ENCODE measurements at regions not wholly inside any gene's neighbourhood (a gene's known extent, or its start where the extent isn't known, plus 50 kb on each side); places are given as distances from the start of the nearest gene placed in this dataset.

DNA sequence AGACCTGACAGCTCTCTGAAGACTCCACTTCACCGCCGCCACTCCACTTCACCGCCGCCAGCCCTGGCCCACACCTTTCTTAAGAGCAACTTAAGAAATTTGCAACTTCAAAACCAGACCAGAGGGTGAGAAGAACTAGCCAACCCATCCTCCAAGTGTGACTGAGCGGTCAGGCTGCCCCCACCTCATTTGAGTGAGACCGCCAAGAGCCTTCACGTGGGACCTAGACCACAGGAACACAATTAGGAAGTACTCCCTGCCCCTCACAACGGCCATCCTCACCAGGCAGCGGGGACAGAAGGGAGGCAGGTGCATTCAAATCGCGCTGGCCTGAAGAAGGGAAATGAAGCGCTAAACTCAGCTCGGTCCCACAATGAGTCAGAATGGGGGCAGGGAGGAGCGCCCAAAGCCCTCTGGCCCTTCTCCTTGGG, 156.8 kb upstream of the BCL6 start:
- ATAC-seq, result no peak

DNA sequence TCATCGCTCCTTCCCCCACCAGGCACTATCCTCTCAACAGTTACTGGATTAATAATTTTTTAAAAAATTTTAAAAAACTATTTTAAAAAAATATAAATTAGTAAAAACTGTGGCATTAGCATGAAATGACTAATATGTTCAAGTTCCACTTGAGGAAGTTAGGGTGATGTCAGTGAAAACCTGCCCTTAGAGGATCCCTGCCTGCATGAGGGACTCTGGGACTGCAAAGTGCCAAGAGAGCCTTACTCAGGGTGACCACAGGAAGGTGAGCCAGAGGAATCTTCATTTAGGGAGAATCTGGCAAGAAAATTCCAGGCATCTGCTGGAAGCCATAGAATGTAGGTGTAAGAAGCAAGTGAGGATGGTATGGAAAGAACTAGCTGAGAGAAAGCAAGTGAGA, 157.7 kb upstream of the BCL6 start:
- no peak for ATAC-seq

DNA sequence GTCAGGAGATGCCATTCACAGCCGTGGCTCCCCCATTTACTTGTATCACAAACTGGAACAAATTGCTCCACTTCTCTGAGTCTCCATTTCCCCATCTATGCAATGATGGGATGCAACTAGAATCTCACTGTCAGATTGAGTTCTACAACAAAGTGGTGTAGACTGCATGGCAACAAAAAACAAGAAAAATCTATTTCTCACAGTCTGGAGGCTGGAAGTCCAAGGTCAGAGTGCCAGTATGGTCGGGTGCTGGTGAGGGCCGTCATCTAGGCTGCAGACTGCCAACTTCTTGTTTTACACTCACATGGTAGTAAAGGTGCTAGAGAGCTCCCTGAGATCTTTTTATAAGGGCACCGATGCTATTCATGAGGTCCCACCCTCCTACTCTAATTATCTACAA, 158.4 kb upstream of the BCL6 start:
- no peak for ATAC-seq

DNA sequence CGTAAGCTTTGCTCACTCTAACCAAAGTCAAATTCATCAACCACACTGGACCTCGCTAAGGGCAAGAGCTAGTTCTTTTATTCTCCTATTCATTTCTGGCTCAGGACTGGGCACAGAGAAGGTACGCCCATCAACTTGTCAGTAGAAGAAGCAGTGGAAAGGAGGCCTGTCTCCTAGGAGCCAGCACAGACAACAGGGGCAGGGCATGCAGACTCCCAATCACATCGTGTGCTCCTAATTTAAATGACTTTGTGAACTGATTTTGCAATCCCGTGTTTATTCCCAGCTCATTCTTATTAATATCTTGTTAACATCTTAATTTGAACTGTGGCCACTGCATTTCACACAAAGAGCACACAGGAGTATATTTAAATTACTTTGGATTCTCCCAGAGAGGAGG, 161.1 kb upstream of the BCL6 start:
- ATAC-seq, result no peak

DNA sequence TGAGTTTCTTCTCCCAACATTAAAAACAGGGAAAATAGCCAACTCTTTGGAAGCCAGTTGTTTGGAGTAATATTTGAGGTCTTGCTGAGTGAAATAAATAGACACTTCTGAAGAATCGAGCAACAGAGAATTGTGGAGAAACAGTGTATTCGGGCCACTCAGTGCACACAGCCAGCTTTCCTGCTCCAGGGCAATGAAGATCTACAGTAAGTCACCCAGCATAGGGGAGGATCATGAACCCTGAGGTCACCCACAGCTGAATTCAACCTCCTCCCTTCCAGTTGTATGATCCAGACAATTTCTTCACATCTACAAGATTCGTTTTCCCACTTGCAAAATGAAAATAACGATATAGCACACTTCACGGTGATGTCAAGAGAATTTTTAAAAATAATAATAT, 161.7 kb upstream of the BCL6 start:
- no peak for ATAC-seq

DNA sequence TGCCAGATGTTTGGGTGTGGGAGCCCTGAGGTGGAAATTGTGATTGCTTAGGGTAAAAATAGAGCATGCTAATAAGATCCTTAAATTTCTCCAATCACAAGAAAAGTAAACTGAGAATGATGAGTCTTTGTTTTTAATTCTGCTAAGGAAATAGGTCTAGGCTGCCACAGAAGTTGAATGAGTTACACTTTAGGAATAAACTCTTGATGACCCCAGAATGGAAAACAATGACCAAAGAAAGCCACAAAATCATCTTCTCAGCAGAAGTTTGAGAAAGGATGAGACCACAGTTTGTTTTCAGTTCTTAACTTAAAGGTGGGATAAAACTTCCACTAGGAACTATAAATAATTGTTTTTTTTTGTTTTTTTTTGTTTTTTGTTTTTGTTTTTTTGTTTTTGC, 164.6 kb upstream of the BCL6 start:
- no peak for ATAC-seq

DNA sequence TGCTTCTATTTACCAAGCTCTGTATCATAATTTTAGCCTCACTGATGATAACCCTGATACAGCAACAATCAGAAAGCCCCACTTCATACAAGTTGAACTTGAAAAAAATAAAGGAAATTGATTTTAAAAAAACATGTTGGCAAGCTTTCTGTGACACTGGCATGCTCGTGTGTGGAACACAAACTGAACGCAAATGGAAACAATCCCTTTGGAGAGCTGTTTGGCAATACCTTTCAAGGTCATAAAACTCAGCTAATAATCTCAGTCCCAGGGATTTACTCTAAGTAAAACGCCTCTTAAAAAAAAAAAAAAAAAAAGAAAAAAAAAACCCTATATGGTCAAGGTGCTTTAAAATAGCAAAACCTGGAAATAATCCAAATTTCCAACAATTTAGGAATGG, 166.7 kb upstream of the BCL6 start:
- ATAC-seq, result no peak

DNA sequence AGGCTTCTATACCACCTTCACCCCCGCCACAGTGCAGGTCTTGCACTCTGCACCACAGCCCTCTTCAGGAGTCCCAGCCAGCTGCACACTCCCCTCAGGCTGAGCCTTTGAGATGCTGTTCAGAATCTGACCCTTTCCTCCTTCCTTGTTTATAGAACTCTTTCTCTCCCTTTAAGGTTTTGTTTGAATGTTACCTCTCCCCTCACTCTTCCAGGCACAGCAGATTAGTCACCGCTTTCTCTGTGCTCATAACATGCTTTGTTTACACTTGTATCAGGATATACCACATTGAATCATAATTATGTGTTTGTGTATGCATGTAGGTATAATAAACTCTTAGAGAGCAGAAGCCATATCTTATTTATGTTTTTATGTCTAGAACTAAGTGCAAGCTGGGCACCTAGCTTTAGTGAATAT, 168.4 kb upstream of the BCL6 start:
- peak in 1 of 2 donors; percentile 33 for ATAC-seq

DNA sequence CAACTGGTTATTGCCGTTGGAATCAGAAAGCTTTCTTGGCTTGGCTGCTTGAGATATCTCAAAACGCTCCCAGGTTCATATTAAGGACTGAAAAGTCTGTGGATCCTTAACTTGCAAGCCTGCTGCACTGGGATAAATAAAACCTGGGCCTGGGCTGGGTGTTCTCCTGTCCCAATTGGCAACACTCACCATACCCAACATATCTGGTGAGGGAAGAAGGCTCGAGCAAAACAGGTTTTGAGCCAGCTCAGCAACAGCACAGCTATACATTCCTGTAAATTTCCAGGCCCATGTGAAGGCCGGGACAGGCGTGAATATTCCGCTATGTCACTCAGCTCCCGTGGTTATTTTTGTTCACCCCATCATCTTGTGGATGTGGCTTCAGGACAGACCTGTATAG, 169.0 kb upstream of the BCL6 start:
- ATAC-seq, result no peak

DNA sequence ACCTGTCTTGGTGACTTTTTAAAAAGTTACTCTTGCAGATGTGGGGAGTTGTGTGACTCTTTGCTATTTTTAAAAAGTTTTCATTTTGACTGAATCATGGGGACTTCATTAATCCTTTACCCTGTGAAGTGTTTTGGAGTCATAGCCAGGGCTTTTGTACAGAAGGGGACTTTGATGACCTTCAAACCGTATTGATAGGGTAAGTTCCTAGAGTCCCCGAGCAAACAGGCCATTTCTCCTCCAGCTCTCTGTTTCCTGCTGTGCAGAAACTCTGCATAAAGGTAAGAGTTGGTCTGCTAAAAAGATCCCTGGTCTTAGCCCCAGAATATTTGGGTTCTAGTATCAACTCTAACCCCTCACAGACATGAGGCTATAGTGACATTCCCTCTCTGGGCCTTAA, 170.8 kb upstream of the BCL6 start:
- ATAC-seq, result no peak

DNA sequence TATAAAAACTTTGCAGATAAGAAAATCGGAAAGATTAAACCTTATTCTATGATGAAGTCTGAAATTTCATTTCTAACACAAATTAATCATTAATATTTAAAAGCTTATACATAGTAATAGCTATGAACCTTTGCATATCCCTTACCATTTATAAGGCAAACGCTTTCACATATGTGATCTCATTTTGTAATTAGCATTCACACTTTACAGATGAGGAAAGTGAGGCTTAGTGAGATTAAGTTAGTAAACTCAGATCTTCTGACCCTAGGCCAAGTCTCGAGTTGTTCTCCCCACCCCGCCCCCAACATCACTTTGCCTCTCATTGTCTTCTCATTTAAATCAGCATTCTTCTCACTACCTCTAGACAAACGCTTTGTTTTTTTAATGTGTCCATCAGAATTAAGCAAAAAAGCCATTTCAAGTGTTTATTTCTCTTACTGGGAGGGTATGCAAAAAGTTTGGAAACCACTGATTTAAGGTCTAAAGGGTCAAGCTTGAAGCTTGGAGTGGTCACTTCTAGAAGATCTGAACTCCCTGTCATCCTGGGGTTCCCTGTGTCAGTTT, 172.9 kb upstream of the BCL6 start:
- ATAC-seq, result no peak

DNA sequence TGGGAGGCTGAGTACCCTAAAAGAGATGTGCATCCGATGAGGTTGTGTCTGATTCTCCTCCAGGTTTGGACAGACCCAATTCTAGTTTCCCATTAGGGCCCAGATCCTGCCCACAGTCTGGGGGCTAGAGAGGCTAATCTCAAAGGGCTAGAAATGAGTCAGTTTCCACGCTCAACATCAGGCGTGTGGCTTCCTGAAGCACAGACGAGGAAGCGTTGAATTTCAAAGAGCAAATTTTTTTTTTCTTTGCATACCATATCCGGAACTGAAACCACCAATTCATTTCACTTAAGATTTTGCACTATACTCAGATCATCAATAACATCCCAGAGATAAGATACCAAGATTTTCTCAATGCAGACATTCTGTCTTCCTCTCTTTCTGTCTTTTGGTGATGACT, 173.8 kb upstream of the BCL6 start:
- ATAC-seq, result peak; percentile 61 to 66

DNA sequence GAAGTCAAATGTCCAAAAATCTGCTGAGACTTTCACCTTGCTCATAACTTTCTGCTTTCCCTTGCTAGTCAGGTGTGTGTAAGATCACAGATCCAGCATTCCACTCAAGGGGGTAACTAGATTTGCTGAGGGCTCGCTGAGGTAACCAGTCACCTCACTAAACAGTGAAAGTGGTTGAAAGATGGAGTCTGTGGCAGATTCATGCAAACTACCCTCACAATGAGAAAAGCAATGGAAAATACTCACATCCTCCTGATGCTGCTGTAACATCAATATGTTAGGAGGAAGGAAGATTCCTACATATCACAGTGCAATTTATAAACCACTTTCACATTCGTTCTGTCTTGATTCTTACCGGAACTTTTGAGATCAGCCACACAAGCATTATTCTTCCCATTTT, 174.3 kb upstream of the BCL6 start:
- ATAC-seq, result peak; percentile 33 to 34

DNA sequence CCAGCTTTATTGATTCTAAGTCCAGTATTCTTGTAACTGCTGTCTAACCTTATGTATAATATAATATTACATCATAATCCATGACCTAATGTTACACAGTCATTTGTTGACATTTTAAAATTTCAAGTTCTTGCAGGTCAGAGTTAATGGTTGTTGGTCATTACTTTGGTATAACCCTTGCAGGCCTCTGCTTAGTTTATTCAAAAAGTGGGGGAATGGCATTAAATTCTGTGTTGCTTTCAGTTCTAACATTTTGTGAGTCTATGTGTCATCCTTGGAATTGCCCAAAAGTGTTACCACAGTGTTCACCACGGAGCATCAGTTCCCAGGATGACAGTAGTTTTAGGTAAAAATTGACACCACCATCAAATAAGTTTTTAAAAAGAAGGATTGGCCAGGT, 174.8 kb upstream of the BCL6 start:
- no peak for ATAC-seq

DNA sequence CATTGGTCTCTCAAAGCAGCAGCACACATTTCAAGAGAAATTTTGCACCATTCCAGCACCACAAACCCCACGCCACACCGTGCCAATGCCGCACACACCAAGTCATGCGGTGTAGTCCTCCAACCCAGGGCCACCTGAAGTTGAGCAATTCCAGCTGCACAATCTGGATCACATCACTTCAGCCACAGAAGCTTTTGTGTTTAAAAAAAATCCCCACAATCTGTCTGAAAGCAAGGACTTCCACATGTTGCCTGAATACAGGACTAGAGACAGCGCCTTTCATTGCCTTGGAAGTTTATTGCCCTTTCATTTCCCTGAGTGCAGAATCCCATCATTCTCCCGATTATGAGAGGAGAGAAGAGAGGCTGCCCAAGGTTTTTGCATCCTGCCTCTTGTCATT, 175.6 kb upstream of the BCL6 start:
- no peak for ATAC-seq

DNA sequence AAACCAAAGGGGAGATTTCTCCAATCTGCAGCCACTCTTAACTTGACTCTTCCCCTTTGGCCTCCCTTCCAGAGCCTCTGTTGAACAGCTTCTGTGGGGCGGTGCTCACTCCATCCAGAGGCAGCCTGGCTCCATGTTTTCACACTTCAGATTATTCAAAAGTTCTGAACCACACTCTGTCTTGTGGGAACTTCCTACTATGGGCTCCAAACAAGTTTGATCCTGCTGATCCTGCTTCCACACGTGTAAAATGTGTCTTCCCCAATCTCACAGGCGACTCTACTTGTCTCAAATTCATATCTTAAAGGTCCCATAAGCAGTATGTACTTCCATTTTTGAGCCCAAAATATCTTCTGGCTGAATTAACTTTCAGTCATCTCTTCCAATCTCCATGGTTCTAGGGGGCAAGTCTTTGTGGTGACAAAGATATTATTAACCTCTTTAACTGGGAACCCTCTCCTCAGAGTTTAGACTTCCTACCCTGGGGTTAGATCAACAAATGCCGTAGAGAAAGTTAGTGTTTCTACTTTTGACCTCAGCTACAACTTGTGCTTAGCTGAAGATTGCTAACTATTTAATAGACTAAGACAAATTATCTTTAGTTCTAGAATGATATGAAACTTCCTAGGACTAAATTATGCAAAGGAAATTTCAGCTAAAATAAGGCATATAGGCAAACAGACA, 176.3 kb upstream of the BCL6 start:
- ATAC-seq, result no peak

DNA sequence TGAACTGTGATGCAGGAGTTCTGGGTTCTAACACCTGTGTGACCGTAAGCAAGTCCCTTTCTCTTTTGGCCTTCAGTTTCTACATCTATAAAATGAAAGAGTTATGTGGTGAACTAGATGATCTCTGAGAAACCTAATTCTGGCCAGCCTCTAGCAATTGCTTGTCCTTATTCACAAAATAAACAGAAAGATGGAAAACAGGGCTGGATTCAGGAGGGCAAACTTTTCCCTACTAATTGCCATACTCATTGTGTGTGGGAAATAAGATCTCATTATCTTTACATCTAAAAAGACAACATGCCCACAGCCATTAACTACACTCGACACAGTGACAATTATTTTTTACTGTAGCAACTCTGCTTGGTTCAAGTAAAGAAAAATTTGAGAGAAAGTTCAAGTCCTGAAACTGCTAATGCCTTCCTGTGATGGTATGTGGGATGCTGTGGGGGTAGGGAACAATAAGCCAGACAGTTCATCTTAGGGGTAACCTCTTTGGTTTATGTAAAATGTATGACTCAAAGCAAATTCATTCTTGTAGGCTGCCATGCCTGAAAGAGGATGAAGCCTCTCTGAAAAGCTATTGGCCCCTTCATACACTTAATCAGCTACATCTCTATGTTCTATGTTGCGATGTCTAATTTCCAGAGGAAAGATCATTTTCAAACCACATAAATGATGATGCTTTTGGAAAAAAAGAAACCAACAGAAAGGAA, 177.6 kb upstream of the BCL6 start:
- peak; percentile 78 to 80 for ATAC-seq

DNA sequence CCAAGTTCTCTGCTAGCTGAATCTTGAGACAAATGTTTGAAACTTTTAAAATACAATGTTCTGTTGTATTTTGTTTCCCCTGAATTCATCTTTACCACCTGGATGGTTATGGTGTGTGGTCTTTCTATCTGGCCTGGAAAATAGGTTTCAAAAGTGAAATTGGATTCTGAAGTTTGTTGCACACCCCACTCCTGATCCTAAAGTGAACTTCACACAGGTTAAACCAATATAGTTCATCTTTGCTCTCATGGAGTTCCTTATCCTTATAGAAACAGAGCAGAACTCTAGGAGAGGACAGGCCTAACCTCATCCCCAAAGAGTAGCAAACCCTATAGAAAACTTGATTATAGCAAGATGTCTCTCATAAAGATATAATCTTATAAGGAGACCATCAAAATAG, 179.4 kb upstream of the BCL6 start:
- no peak for ATAC-seq

DNA sequence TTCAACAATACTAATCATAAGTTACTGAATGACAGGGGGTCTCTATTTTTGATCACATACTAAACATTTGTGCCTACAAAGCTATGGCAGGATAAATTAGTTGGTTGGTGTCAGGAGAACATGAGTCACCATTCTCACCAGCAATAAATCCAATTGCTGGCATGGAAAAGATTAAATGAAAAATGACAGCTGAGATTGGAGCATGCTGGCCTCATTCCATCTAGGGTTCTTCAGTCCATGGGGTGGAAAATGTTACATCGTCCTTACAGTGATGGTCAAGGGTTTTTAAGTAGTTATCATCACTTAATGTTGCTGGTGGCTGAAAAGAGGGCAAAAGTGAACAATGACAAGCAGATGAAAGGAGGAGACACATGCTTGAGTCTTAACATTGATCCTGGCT, 180.1 kb upstream of the BCL6 start:
- ATAC-seq, result no peak

DNA sequence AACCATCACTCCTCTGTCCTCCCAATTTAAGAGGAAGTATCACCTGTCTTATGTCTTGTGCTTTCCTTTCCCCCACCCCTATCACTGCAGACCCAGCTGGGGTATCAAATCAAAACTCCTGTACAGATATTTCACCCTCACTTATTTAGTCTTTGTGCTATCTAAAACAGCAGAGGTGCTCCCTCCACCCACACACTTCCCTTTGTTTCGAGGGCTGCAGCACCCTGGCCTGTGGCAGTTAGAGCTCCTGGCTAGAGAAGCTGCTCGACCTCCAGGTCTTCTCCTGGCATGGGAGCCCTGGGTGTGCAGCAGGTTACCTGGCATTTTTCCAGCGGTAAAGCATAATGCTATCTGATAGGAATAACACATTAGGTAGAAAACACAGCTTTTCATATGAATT, 181.4 kb upstream of the BCL6 start:
- ATAC-seq, result no peak

DNA sequence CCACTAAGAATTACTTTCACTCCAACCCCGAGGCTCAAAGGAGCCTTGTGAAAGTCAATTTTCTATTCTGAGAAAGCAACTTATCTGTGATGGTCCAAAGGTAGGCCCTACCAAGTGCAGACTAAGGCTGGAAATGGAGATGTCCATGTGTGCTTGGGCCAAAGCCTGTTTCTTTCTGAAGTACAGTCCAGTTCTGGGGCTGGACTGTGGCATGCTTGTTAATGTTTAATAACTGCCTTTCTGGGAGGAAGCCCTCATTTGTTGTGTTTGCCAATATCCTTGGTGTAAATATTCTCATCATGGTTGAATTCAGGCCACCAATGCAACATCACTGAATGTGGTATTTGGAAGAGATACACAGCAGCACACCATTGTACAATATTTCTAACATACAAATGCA, 182.3 kb upstream of the BCL6 start:
- ATAC-seq, result no peak

DNA sequence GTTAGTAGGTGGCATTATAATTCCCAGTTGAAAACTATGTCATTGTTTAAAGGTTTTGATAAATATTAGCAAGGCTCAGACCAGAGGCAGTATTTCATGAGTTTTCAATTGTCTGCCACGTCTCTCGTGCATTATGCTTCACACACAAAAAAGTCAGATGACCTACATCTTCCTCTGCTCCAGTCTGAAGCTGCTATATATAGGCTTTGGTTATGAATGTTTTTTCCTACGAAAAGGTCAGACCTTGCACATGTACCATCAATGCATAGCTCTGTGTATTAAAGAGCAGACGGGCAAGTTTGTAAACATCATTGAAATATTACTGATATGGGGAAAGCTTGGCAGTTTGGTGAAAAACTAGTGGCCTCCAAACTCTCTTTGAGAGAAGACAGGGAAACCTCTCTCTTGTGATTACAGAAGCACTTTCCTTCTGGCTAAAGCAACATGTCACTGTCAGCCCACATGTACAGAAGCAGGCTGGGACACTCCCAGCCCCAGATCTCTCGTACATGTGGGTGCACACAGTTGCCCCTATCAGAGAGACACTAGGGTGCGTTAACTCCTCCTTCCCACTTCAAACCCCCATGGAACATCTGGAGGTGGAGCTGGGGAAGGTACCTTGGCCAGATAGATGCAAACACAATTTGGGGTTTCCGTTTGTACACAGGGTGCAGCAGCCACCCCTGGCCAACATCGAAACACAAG, 184.0 kb upstream of the BCL6 start:
- ATAC-seq, result peak; percentile 76 to 77

DNA sequence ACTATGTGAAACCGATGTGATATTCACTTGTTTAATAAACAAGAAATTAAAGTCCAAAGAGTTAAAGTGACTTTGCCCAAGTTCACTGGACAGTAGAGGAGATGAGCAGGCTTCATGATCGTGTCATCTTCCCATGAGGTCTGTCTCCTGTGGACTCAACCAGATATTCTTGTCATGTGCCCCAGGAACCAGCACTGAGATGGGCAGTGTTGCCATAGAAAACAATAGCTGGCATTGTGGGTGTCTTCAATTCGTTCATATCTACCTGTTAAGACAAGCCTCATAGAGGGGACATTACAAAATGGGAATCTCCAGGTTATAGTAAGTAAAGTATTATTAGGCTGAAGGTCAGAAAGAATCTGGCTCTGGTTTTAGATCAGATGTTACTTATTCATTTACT, 184.8 kb upstream of the BCL6 start:
- no peak for ATAC-seq

DNA sequence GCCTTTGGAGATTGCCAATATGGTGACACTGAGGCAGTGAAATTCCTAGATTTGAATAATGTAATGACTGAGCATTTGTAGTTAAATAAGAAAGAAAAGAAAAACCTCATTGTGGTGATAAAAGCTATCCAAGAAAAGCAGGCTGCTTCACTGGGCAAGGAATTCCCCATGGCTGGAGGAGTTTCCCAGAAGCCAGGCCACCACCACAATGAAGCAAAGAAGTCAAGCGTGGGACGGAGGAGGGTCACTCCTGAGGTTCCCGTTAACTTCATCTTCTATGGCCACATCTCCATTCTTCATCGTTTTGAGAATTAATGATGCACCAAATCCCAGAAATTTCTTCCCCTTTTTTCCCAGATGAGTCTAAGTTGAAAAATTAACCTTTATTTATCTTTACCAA, 185.8 kb upstream of the BCL6 start:
- no peak for ATAC-seq

Data from activated CD4-positive, CD25-positive, alpha-beta regulatory T cell treated with anti-CD3 and anti-CD28 coated beads, Interleukin-2, amount 50 U/mL, for 24 hours (primary cell).